ENCODE measurements at regions not wholly inside any gene's neighbourhood (a gene's known extent, or its start where the extent isn't known, plus 50 kb on each side); places are given as distances from the start of the nearest gene placed in this dataset. TPM values are rescaled to one million over a fixed set of nuclear protein-coding genes. Genes with fewer than 3 reads are reported as not detected.

Small RNA genes in the stretch of these regions (small RNA-seq; reads per million reads assigned to genes)
- gene AC119618.1 (not detected), gene RNA5SP499 (not detected)
